ENCODE measurements at regions not wholly inside any gene's neighbourhood (a gene's known extent, or its start where the extent isn't known, plus 50 kb on each side); places are given as distances from the start of the nearest gene placed in this dataset.
"Not testable (repeated sequence)": the region's sequence is repeated elsewhere in the genome, so short reads cannot be mapped to it uniquely, and the experiment has no call there.

- DNase-seq (ENCODE audit: low read depth, low spot score): no peak
Measured at GRCh38 chr3:3335903-3336302, 156.4 kb upstream of the CRBN start.

GRCh38 chr3:3334491-3334890 lies 155.0 kb upstream of the CRBN start:
- peak; percentile 16 for DNase-seq (ENCODE audit: low read depth, low spot score)

- DNase-seq (ENCODE audit: low read depth, low spot score): no peak
Measured at GRCh38 chr3:3333571-3333970, 154.1 kb upstream of the CRBN start.

- DNase-seq (ENCODE audit: low read depth, low spot score): no peak
Measured at GRCh38 chr3:3316521-3316920, 137.0 kb upstream of the CRBN start.

- DNase-seq (ENCODE audit: low read depth, low spot score): no peak
Measured at GRCh38 chr3:3315846-3316245, 136.4 kb upstream of the CRBN start.

- peak; percentile 4 for DNase-seq (ENCODE audit: low read depth, low spot score)
Measured at GRCh38 chr3:3309887-3310286, 130.4 kb upstream of the CRBN start.

GRCh38 chr3:3308809-3309208 lies 129.3 kb upstream of the CRBN start:
- no peak for DNase-seq (ENCODE audit: low read depth, low spot score)

- no peak for DNase-seq (ENCODE audit: low read depth, low spot score)
Measured at GRCh38 chr3:3307491-3307890, 128.0 kb upstream of the CRBN start.

GRCh38 chr3:3305841-3306240 lies 126.3 kb upstream of the CRBN start:
- DNase-seq (ENCODE audit: low read depth, low spot score): no peak

GRCh38 chr3:3305084-3305483 lies 125.6 kb upstream of the CRBN start:
- DNase-seq (ENCODE audit: low read depth, low spot score): no peak

- no peak for DNase-seq (ENCODE audit: low read depth, low spot score)
Measured at GRCh38 chr3:3303636-3304035, 124.1 kb upstream of the CRBN start.

GRCh38 chr3:3302964-3303363 lies 123.5 kb upstream of the CRBN start:
- DNase-seq (ENCODE audit: low read depth, low spot score): no peak

- DNase-seq (ENCODE audit: low read depth, low spot score): no peak
Measured at GRCh38 chr3:3301476-3301875, 122.0 kb upstream of the CRBN start.

GRCh38 chr3:3296979-3297381 lies 117.5 kb upstream of the CRBN start:
- no peak for DNase-seq (ENCODE audit: low read depth, low spot score)

- no peak for DNase-seq (ENCODE audit: low read depth, low spot score)
Measured at GRCh38 chr3:3295586-3295985, 116.1 kb upstream of the CRBN start.

GRCh38 chr3:3291756-3292283 lies 112.3 kb upstream of the CRBN start:
- DNase-seq (ENCODE audit: low read depth, low spot score): not testable (repeated sequence)

GRCh38 chr3:3288255-3288654 lies 108.8 kb upstream of the CRBN start:
- no peak for DNase-seq (ENCODE audit: low read depth, low spot score)

GRCh38 chr3:3286014-3286413 lies 106.5 kb upstream of the CRBN start:
- no peak for DNase-seq (ENCODE audit: low read depth, low spot score)

GRCh38 chr3:3281024-3281423 lies 101.5 kb upstream of the CRBN start:
- DNase-seq (ENCODE audit: low read depth, low spot score): no peak

- DNase-seq (ENCODE audit: low read depth, low spot score): no peak
Measured at GRCh38 chr3:3280396-3280795, 100.9 kb upstream of the CRBN start.

- DNase-seq (ENCODE audit: low read depth, low spot score): no peak
Measured at GRCh38 chr3:3278073-3278472, 98.6 kb upstream of the CRBN start.

- no peak for DNase-seq (ENCODE audit: low read depth, low spot score)
Measured at GRCh38 chr3:3276630-3277029, 97.1 kb upstream of the CRBN start.

GRCh38 chr3:3264796-3265195 lies 85.3 kb upstream of the CRBN start:
- no peak for DNase-seq (ENCODE audit: low read depth, low spot score)

GRCh38 chr3:3260870-3261269 lies 81.4 kb upstream of the CRBN start:
- no peak for DNase-seq (ENCODE audit: low read depth, low spot score)
